Sigmoid colon (tissue), 6 donors: ENCODE measurements at regions not wholly inside any gene's neighbourhood (a gene's known extent, or its start where the extent isn't known, plus 50 kb on each side); places are given as distances from the start of the nearest gene placed in this dataset.
A peak's percentile ranks its signal among the peaks of the same experiment; 100 is the strongest.

Experiments used
- DNase-seq: peaks from one replicate; pipeline ENCODE4 v3.0.0-alpha.2; 2019
- H3K27ac ChIP-seq, 4 donors: fragments of 200-600 bp; sonication (generic); one replicate each; pipeline ENCODE4 v1.5.1; 2016 to 2019; ENCODE audit warnings: mild to moderate bottlenecking in 1 of 4
- H3K27me3 ChIP-seq, 3 donors: fragments of 200-600 bp; sonication (generic); one replicate each; pipeline ENCODE4 v1.5.1; 2019; ENCODE audit warnings: mild to moderate bottlenecking in 1 of 3
- H3K36me3 ChIP-seq, 4 donors: fragments of 200-600 bp; sonication (generic); one replicate each; pipeline ENCODE4 v1.5.1; 2016 to 2019
- H3K4me1 ChIP-seq, 4 donors: fragments of 200-600 bp; sonication (generic); one replicate each; pipeline ENCODE4 v1.5.1; 2017 to 2019
- H3K4me3 ChIP-seq, 4 donors: fragments of 200-600 bp; sonication (generic); one replicate each; pipeline ENCODE4 v1.5.1; 2017 to 2019; ENCODE audit warnings: mild to moderate bottlenecking in 2 of 4, moderate library complexity in 1 of 4
- H3K9me3 ChIP-seq, 4 donors: fragments of 200-600 bp in 3 of 4; sonication (generic) in 3 of 4; one replicate each; pipeline versions ENCODE4 v1.5.1 to v1.6.1; 2013 to 2019
- CTCF ChIP-seq, 4 experiments: fragments of 450-650 bp in 3 of 4; fragments of 200-600 bp in 1 of 4; IDR thresholded peaks; one replicate each; pipeline ENCODE4 v1.5.1; 2016 to 2019; ENCODE audit warnings: antibody characterized with exemption in 4 of 4, mild to moderate bottlenecking in 3 of 4, moderate library complexity in 2 of 4
- EP300 ChIP-seq, 4 donors: sonication (generic); formaldehyde crosslinking; IDR thresholded peaks; one replicate each; pipeline ENCODE4 v1.6.1; 2017; ENCODE audit warnings: antibody characterized with exemption in 4 of 4
- POLR2A ChIP-seq, 2 donors: fragments of 450-650 bp; IDR thresholded peaks; one replicate each; pipeline ENCODE4 v1.6.1; 2016; ENCODE audit warnings: antibody characterized with exemption in 2 of 2, mild to moderate bottlenecking in 2 of 2, moderate library complexity in 2 of 2
- POLR2AphosphoS5 ChIP-seq, 4 donors: sonication (generic); formaldehyde crosslinking; IDR thresholded peaks; one replicate each; pipeline ENCODE4 v1.6.1; 2017; ENCODE audit warnings: antibody characterized with exemption in 4 of 4
- WGBS, 2 donors: extraction: QIAGEN DNeasy Blood & Tissue Kit; methylation state at CpG; one replicate each; pipeline ENCODE4 v1.1.7; 2013; 5-methylcytosine and 5-hydroxymethylcytosine counted together
- intact Hi-C: fragments of 100-400 bp; cut with DNase I; formaldehyde crosslinking; loops from one replicate; pipeline ENCODE4 v1.15.1; 2023
- donor health status: healthy with polysubstance abuse.
- donor health status: healthy.

GRCh38 chr9:88312045-88312444, 76.2 kb upstream of the SPIN1 start:
- Histone ChIP-seq H3K27ac (no peak overlapping the region), H3K4me3 (no peak overlapping the region)
- TF ChIP-seq CTCF (IDR thresholded peaks at IDR 0.05): no peak

GRCh38 chr9:88310310-88310980, 77.8 kb upstream of the SPIN1 start:
- intact Hi-C loops: no loop called here
- 67 to 87% methylated on average over 10 of the region's 10 CpGs for whole genome bisulfite sequencing, 2 donors
- peak; percentile 10 for DNase-seq
- H3K27ac ChIP-seq: no peak overlapping the region
- no peaks in the 10 kb centered on the region for H3K4me1 ChIP-seq
- H3K27me3 ChIP-seq: no peaks in the 10 kb centered on the region
- TF ChIP-seq POLR2A (IDR thresholded peaks at IDR 0.05) (no peak), EP300 (IDR thresholded peaks at IDR 0.05) (no peak), POLR2AphosphoS5 (IDR thresholded peaks at IDR 0.05) (no peak), CTCF (IDR thresholded peaks at IDR 0.05) (no peak)
- no peak overlapping the region for H3K4me3 ChIP-seq
- no peaks in the 10 kb centered on the region for H3K9me3 ChIP-seq
- no peaks in the 10 kb centered on the region for H3K36me3 ChIP-seq

More at GRCh38 chr9:88312045-88312444, 76.2 kb upstream of the SPIN1 start:
- Histone ChIP-seq H3K36me3 (no peaks in the 10 kb centered on the region), H3K27me3 (no peaks in the 10 kb centered on the region), H3K4me1 (no peaks in the 10 kb centered on the region), H3K9me3 (no peaks in the 10 kb centered on the region)
- DNase-seq: no peak
- intact Hi-C loops: no loop called here

GRCh38 chr9:88308831-88309560, 79.2 kb upstream of the SPIN1 start:
- no peak for TF ChIP-seq POLR2A (IDR thresholded peaks at IDR 0.05)
- no peak for TF ChIP-seq POLR2AphosphoS5 (IDR thresholded peaks at IDR 0.05)
- no peak for TF ChIP-seq CTCF (IDR thresholded peaks at IDR 0.05)
- no peak for TF ChIP-seq EP300 (IDR thresholded peaks at IDR 0.05)
- no peak for DNase-seq
- Histone ChIP-seq H3K4me3 (no peak overlapping the region), H3K36me3 (no peaks in the 10 kb centered on the region), H3K27me3 (no peaks in the 10 kb centered on the region), H3K9me3 (no peaks in the 10 kb centered on the region), H3K27ac (no peak overlapping the region), H3K4me1 (no peaks in the 10 kb centered on the region)
- WGBS, 2 donors: 82 to 88% methylated on average over 7 of the region's 7 CpGs
- intact Hi-C loops: no loop called here

GRCh38 chr9:88307136-88307535, 81.1 kb upstream of the SPIN1 start:
- WGBS, 2 donors: 87 to 91% methylated on average over 7 of the region's 7 CpGs
- peak; percentile 33 for DNase-seq
- no peaks in the 10 kb centered on the region for H3K9me3 ChIP-seq
- no peak for TF ChIP-seq CTCF (IDR thresholded peaks at IDR 0.05)
- no peak for TF ChIP-seq EP300 (IDR thresholded peaks at IDR 0.05)
- no peak for TF ChIP-seq POLR2A (IDR thresholded peaks at IDR 0.05)
- TF ChIP-seq POLR2AphosphoS5 (IDR thresholded peaks at IDR 0.05): no peak
- H3K27me3 ChIP-seq: no peaks in the 10 kb centered on the region
- no peaks in the 10 kb centered on the region for H3K36me3 ChIP-seq
- no peak overlapping the region for H3K4me3 ChIP-seq
- no peak overlapping the region for H3K27ac ChIP-seq
- no peaks in the 10 kb centered on the region for H3K4me1 ChIP-seq
- intact Hi-C loops: no loop called here
